GM12878 (cell line): ENCODE measurements at regions not wholly inside any gene's neighbourhood (a gene's known extent, or its start where the extent isn't known, plus 50 kb on each side); places are given as distances from the start of the nearest gene placed in this dataset.

Source experiments
- ATAC-seq: fragments of 200-7000 bp; cut with Tn5 transposase; 3 replicates; pipeline ENCODE4 v1.9.1; 2020; ENCODE audit warnings: mild to moderate bottlenecking, moderate library complexity
- BruUV-seq: library from RNA; stranded (reverse); fragments of 400-500 nt; replicated peaks from 2 replicates; lab custom pipeline; 2021; lab: Mats Ljungman, UMichigan
- CTCF ChIA-PET: fragments of 300-600 bp; sonication (Branson Sonifier 250); formaldehyde crosslinking; extraction: SDS; loops from one replicate; lab custom pipeline; 2021; ENCODE audit warnings: inconsistent platforms; lab: Yijun Ruan, JAX
- POLR2A ChIA-PET: fragments of 350-600 bp; formaldehyde crosslinking; extraction: SDS; loops from one replicate; lab custom pipeline; 2021; ENCODE audit warnings: inconsistent platforms; lab: Charles Lee
- RAD21 ChIA-PET: fragments of 300-600 bp; sonication (Branson Sonifier 250); formaldehyde crosslinking; loops from one replicate; lab custom pipeline; 2023; ENCODE audit warnings: antibody characterized with exemption; ENCODE audit not compliant: unreplicated experiment; lab: Charles Lee
- SMC1A ChIA-PET: fragments of 300-600 bp; sonication (Branson Sonifier 250); formaldehyde crosslinking; loops from one replicate; lab custom pipeline; 2023; ENCODE audit not compliant: unreplicated experiment, uncharacterized antibody; lab: Charles Lee
- DNase-seq: peaks from one replicate; pipeline ENCODE4 v3.0.0-alpha.2; 2011; ENCODE audit warnings: low read depth, low spot score
- FAIRE-seq: peaks from 3 replicates; lab custom pipeline; 2011; peaks lifted over from hg19 to GRCh38; lab: Jason Lieb, UNC
- H2AFZ ChIP-seq: 2 replicates; pipeline ENCODE4 v1.6.0; 2011; ENCODE audit warnings: low read depth, low read length, control low read depth; ENCODE audit not compliant: control insufficient read depth
- H3K27ac ChIP-seq: 2 replicates; pipeline ENCODE4 v1.5.1; 2011; ENCODE audit warnings: control low read depth; ENCODE audit not compliant: control insufficient read depth, insufficient read depth
- H3K27me3 ChIP-seq, 2 experiments: replicated peaks in 1 of 2; 2 replicates each; pipeline versions ENCODE4 v1.6.0 to v1.6.1; 2011; ENCODE audit warnings: low read length in 1 of 2; ENCODE audit not compliant: control insufficient read depth in 2 of 2, insufficient read depth in 2 of 2
- H3K36me3 ChIP-seq, 2 experiments: 2 replicates each; pipeline ENCODE4 v1.5.1; 2011; ENCODE audit warnings: low read length in 1 of 2; ENCODE audit not compliant: control insufficient read depth in 2 of 2, insufficient read depth in 2 of 2
- H3K4me1 ChIP-seq: 2 replicates; pipeline ENCODE4 v1.6.1; 2011; ENCODE audit warnings: mild to moderate bottlenecking, low read length, moderate library complexity, mixed read lengths; ENCODE audit not compliant: control insufficient read depth, insufficient read depth
- H3K4me2 ChIP-seq: 2 replicates; pipeline ENCODE4 v1.6.0; 2011; ENCODE audit warnings: control low read depth; ENCODE audit not compliant: control insufficient read depth, insufficient read depth
- H3K4me3 ChIP-seq: fragments of 200-600 bp; sonication (generic); 2 replicates; pipeline ENCODE4 v1.5.1; 2016
- H3K79me2 ChIP-seq: 2 replicates; pipeline ENCODE4 v1.6.0; 2011; ENCODE audit warnings: low read length; ENCODE audit not compliant: control insufficient read depth, insufficient read depth
- H3K9ac ChIP-seq: 2 replicates; pipeline ENCODE4 v1.8.0; 2011; ENCODE audit warnings: low read length, control low read depth, mixed read lengths; ENCODE audit not compliant: control insufficient read depth, insufficient read depth
- H3K9me3 ChIP-seq: replicated peaks from 3 replicates; pipeline ENCODE4 v1.5.1; 2011; ENCODE audit warnings: mild to moderate bottlenecking, low read length; ENCODE audit not compliant: control insufficient read depth, insufficient read depth
- H4K20me1 ChIP-seq: 2 replicates; pipeline ENCODE4 v1.6.0; 2011; ENCODE audit not compliant: control insufficient read depth, insufficient read depth
- DPF2 ChIP-seq: fragments of 450-650 bp; IDR thresholded peaks from 2 replicates; pipeline ENCODE4 v1.6.1; 2017; ENCODE audit warnings: mild to moderate bottlenecking
- ETV6 ChIP-seq, 2 experiments: fragments of 450-650 bp in 1 of 2; IDR thresholded peaks in 1 of 2; conservative IDR thresholded peaks in 1 of 2; 2 replicates each; pipeline ENCODE4 v1.6.1; 2014; ENCODE audit warnings: antibody characterized with exemption in 1 of 2, borderline replicate concordance in 1 of 2, low read depth in 1 of 2, mild to moderate bottlenecking in 1 of 2, moderate library complexity in 1 of 2
- FOXK2 ChIP-seq: fragments of 450-650 bp; IDR thresholded peaks from 2 replicates; pipeline ENCODE4 v1.6.1; 2017; ENCODE audit warnings: mild to moderate bottlenecking, moderate library complexity
- FOXM1 ChIP-seq: IDR thresholded peaks from 2 replicates; pipeline ENCODE4 v1.6.1; 2012; ENCODE audit warnings: low read depth, mild to moderate bottlenecking, inconsistent platforms, low read length, moderate library complexity
- GABPA ChIP-seq: IDR thresholded peaks from 2 replicates; pipeline ENCODE4 v1.6.1; 2014; ENCODE audit warnings: antibody characterized with exemption, low read depth, mild to moderate bottlenecking, inconsistent platforms
- HDGF ChIP-seq: fragments of 450-650 bp; IDR thresholded peaks from 2 replicates; pipeline ENCODE4 v1.6.1; 2016; ENCODE audit warnings: antibody characterized with exemption
- NBN ChIP-seq: fragments of 450-650 bp; IDR thresholded peaks from 2 replicates; pipeline ENCODE4 v1.6.1; 2016
- NKRF ChIP-seq: fragments of 450-650 bp; conservative IDR thresholded peaks from 2 replicates; pipeline ENCODE4 v1.6.1; 2017; ENCODE audit warnings: mild to moderate bottlenecking, moderate library complexity
- SMAD5 ChIP-seq: IDR thresholded peaks from 2 replicates; pipeline ENCODE4 v1.6.1; 2016; ENCODE audit warnings: antibody characterized with exemption, low read depth
- YY1 ChIP-seq: IDR thresholded peaks from 2 replicates; pipeline ENCODE4 v1.6.1; 2011; ENCODE audit warnings: low read depth, mild to moderate bottlenecking, low read length
- ZSCAN29 ChIP-seq: fragments of 450-650 bp; IDR thresholded peaks from 2 replicates; pipeline ENCODE4 v1.6.1; 2017; ENCODE audit warnings: mild to moderate bottlenecking, moderate library complexity
- WGBS: methylation state at CpG from one replicate; pipeline ENCODE4 v1.1.6; 2016; ENCODE audit warnings: low lambda C conversion rate; ENCODE audit not compliant: insufficient replicate concordance, insufficient coverage; ENCODE audit errors: missing lambda C conversion rate; 5-methylcytosine and 5-hydroxymethylcytosine counted together
- in situ Hi-C: fragments of 300-500 bp; cut with MboI; formaldehyde crosslinking; loops from 9 replicates; pipeline ENCODE4 v1.14.3; 2018; ENCODE audit warnings: mixed read lengths
- intact Hi-C: fragments of 100-400 bp; cut with micrococcal nuclease; formaldehyde crosslinking; loops from one replicate; pipeline ENCODE4 v1.14.2; 2022; ENCODE audit not compliant: unreplicated experiment

GRCh38 chr9:115413766-115414382, 295.9 kb upstream of the TNC start:
- ATAC-seq (no peak), DNase-seq (no peak), FAIRE-seq (no peak)
- TF ChIP-seq HDGF (0 out of 2 replicates have a peak, but pooled peaks have one; percentile 20), ETV6 (conservative IDR thresholded peaks at IDR 0.05 in 1 of 2, IDR thresholded peaks at IDR 0.05 in 1 of 2; ENCODE audit: borderline replicate concordance in 1 of 2, low read depth in 1 of 2) (peak in 1 of 2 experiments; percentile 62; a peak in 1 of 4 replicates), NKRF (no peak)
- Histone ChIP-seq H3K4me1 (no peaks in the 10 kb centered on the region), H3K9me3 (no peaks in the 10 kb centered on the region), H3K9ac (no peak overlapping the region), H3K4me3 (no peak overlapping the region), H3K27me3 (no peaks in the 10 kb centered on the region), H4K20me1 (no peaks in the 10 kb centered on the region), H3K36me3 (no peaks in the 10 kb centered on the region), H3K79me2 (no peaks in the 10 kb centered on the region), H3K4me2 (no peak overlapping the region), H3K27ac (no peak overlapping the region), H2AFZ (no peak overlapping the region)
- RAD21 ChIA-PET = interaction anchor here (1.0 kb wide), 1 partner anchor 18 kb away, joined by 4 read pairs; no protein-coding TSS in a partner anchor
- SMC1A ChIA-PET = interaction anchor here (1.4 kb wide), 1 partner anchor 18 kb away, joined by 4 read pairs; no protein-coding TSS in a partner anchor
- WGBS = 0% methylated on average over 1 of the region's 1 CpG
- CTCF ChIA-PET = no interaction called here
- BruUV-seq = no TSS peak
- in situ Hi-C loops = no loop called here
- intact Hi-C loops = loop anchor here (5.0 to 10.0 kb wide), 2 partner anchors 207 to 719 kb away; no protein-coding TSS in a partner anchor
- POLR2A ChIA-PET = no interaction called here

- no TSS peak for BruUV-seq
- no peak overlapping the region for H3K4me3 ChIP-seq
- DNase-seq (no peak), FAIRE-seq (no peak), ATAC-seq (no peak)
- H3K36me3 ChIP-seq = no peaks in the 10 kb centered on the region
- 33% methylated on average over 1 of the region's 1 CpG for WGBS
- TF ChIP-seq FOXK2 (no peak), GABPA (no peak), SMAD5 (no peak), DPF2 (no peak), FOXM1 (no peak), ZSCAN29 (no peak), NBN (no peak), YY1 (no peak)
- intact Hi-C loops (loop anchor here (5.0 to 10.0 kb wide), 2 partner anchors 207 to 720 kb away; no protein-coding TSS in a partner anchor), in situ Hi-C loops (no loop called here)
- no peak overlapping the region for H3K27ac ChIP-seq
- CTCF ChIA-PET = no interaction called here
- no peak overlapping the region for H3K9ac ChIP-seq
- SMC1A ChIA-PET = interaction anchor here (0.9 to 1.4 kb wide), 2 partner anchors 18 to 136 kb away, joined by 3 to 4 read pairs; no protein-coding TSS in a partner anchor
- RAD21 ChIA-PET = no interaction called here
- no peaks in the 10 kb centered on the region for H4K20me1 ChIP-seq
- H3K79me2 ChIP-seq = no peaks in the 10 kb centered on the region
- no peaks in the 10 kb centered on the region for H3K4me1 ChIP-seq
- H3K9me3 ChIP-seq = no peaks in the 10 kb centered on the region
- no peak overlapping the region for H2AFZ ChIP-seq
- POLR2A ChIA-PET = no interaction called here
- no peaks in the 10 kb centered on the region for H3K27me3 ChIP-seq
- H3K4me2 ChIP-seq = no peak overlapping the region
These were observed 296.6 kb upstream of the TNC start for GRCh38 chr9:115414561-115414960.
